GM20431 (cell line): ENCODE measurements at regions not wholly inside any gene's neighbourhood (a gene's known extent, or its start where the extent isn't known, plus 50 kb on each side); places are given as distances from the start of the nearest gene placed in this dataset.

ENCODE experiments used
- in situ Hi-C: fragments of 300-500 bp; cut with MseI, MboI; formaldehyde crosslinking; loops from one replicate; pipeline ENCODE4 v1.15.0; 2020; ENCODE audit warnings: low sequenced_read_pairs; ENCODE audit not compliant: unreplicated experiment

DNA sequence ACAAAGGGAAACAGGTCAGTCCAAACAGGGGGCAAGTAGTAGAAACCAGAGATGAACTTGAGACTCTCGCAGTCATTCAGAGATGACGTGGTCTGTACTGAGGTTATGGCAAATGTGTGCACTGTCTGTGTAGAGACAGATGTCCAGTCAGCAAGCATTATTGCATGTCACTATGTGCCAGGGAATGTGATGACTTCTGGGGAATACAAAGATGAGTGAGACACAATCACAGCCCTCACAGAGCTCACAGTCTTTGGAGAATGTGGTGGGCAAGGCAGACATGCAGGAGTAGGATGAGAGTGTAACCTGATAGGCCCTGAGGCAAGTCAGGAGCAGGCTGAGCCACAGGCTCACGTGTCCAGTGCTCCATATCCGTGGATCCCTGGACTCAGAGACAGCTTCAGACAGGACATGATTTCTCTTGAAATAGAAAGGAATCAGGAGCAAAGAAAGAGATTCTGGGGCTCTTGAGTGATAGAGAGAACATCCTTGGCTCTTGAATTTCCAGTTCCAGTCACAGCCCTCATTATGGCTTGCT lies 550.7 kb downstream of the ETS1 start:
- in situ Hi-C loops: loop anchor here (25.0 kb wide), 2 partner anchors 126 to 801 kb away; no protein-coding TSS in a partner anchor

GRCh38 chr11:128036006-128036405 lies 551.4 kb downstream of the ETS1 start:
- in situ Hi-C loops: loop anchor here (25.0 kb wide), 2 partner anchors 126 to 801 kb away; no protein-coding TSS in a partner anchor

GRCh38 chr11:128031538-128032134 lies 555.7 kb downstream of the ETS1 start:
- in situ Hi-C loops: loop anchor here (25.0 kb wide), 2 partner anchors 131 to 806 kb away; no protein-coding TSS in a partner anchor

- in situ Hi-C loops: loop anchor here (25.0 kb wide), 2 partner anchors 133 to 808 kb away; no protein-coding TSS in a partner anchor
Measured at GRCh38 chr11:128029219-128029722, 558.1 kb downstream of the ETS1 start.

DNA sequence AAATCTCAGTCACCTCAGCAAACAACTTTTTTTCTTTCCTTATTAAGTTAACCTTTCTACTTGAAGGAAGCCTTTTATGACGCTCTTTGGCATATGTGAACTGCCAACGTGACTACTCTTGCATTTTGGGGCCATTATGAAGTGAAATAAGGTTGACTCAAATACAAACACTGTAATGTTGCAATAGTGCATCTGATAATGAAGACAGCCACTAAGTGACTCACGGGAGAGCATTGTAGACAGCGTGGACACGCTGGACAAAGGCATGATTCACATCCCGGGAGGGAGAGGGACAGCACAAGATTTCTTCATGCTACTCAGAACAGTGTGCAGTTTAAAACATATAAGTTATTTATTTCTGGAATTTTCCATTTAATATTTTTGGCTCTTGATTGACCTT lies 560.8 kb downstream of the ETS1 start:
- in situ Hi-C loops: loop anchor here (25.0 kb wide), 2 partner anchors 136 to 811 kb away; no protein-coding TSS in a partner anchor

DNA sequence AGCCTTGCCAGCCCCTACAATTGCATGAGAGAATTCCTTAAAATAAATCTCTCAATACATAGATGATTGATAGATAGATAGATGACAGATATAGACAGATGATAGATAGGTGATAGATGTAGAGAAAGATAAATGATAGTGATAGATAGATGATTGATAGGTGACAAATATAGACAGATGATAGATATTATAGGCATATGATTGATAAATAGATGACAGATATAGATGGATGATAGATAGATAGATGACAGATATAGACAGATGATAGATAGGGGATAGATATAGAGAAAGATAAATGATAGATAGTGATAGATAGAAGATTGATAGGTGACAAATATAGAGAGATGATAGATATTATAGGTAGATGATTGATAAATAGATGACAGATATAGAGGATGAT lies 564.6 kb downstream of the ETS1 start:
- in situ Hi-C loops: no loop called here

DNA sequence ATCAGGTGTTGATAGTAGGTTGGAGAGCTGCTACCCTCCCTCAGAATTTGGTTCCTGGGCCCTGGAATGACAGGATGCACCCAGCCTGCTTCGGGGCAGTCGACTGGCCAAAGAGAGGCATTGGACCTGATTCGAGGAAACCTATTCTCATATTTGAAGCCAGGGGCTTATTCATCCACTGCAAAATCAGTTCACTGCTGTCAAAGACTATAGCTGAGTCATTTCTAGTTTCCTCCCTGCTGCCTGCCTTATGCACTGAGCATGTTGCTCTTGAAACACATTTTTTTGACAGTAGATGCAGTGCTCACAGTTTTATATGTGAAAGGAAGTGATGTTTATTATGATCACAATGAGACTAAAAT lies 565.4 kb downstream of the ETS1 start:
- in situ Hi-C loops: no loop called here

DNA sequence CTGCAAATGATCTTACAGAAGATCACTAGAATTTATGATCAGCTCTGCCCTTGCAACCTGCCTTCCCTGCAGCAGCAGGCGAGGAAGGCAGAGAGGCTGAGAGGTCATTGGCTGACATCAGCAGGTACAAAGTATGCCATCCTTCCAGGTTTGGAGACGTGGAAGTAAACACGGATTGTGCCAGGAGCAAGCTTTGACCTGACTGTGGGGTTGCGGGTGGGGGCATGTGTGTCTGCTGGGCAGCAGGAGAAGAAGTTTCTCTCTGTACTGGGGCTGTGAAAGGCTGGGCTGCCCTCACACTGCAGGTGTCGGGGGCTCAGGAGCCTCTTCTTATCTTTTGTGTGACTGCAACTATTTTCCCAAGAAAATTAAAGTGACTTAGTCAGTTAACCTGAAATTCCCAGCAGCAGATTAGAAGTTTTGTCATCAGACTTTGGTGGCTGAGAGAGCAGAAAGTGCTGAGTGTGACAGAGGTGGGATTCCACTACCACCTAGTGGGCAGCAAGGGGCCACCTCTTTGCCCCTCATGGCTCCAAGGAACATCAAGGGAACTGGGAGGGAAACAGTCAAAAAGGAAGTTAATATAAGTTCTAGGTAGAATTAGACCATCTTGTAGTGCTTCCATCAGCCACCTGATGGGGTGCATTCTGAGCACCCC lies 565.9 kb downstream of the ETS1 start:
- in situ Hi-C loops: no loop called here

GRCh38 chr11:128018692-128019091 lies 568.7 kb downstream of the ETS1 start:
- in situ Hi-C loops: no loop called here

GRCh38 chr11:128005562-128005961 lies 581.8 kb downstream of the ETS1 start:
- in situ Hi-C loops: no loop called here

- in situ Hi-C loops: no loop called here
Measured at GRCh38 chr11:127998421-127998820, 588.9 kb downstream of the ETS1 start.

DNA sequence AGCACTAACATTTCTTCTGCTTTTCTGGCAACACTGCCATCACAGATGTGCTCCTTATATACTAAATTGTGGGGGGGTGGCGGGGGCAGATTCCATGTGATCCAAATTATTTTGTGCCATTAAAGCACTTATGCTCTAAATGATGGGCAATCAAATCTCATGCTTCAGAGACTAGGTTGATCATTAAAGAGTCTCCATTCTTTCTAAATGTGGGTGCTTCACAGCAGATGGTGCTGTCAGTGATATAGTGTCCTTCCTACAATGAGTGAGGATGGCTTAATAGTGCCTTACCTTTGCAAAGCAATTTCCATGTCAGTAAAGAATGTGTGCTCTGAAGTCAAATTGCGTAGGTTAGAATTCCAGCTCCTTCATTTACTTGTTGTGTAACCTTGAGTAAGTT lies 589.8 kb downstream of the ETS1 start:
- in situ Hi-C loops: no loop called here

GRCh38 chr11:127996825-127997224 lies 590.5 kb downstream of the ETS1 start:
- in situ Hi-C loops: no loop called here

- in situ Hi-C loops: no loop called here
Measured at GRCh38 chr11:127995921-127996320, 591.4 kb downstream of the ETS1 start.

DNA sequence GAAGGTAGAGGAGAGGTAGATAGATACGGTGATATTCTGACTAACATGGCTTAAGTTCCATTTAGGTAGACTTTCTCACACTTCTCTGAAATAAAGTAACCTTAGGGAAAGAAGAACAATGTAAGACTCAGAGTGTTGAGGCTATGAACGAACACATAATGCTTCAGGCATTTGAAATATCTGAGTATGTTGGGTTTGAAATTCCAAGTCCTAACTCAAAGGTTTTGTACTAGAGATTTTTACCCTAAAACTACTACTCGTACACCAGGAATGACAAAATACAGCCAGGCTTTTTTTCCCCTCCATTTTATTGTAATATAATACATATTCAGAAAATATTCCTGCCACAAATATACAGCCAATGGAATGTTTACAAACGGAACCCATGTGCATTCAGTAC lies 592.6 kb downstream of the ETS1 start:
- in situ Hi-C loops: no loop called here

DNA sequence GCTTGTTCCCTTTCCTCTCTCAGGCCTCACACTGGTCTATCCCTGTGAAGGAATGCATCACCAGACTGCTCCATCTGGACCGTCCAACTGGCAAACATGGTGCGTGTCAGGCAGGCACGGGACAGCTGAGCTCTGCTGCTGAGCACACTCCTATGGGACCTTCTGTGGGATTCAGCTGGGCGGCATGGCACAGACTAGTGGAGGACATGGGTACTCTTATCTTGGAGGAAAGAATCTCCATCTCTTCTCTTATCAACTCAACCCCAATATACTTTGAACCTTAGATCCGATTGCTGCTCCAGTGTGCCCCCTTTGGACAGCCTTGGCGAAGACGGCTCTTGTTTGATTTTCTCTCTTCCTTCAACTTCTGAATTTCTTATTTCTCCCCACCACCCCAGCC lies 593.6 kb downstream of the ETS1 start:
- in situ Hi-C loops: no loop called here

- in situ Hi-C loops: no loop called here
Measured at GRCh38 chr11:127993281-127993680, 594.1 kb downstream of the ETS1 start.

DNA sequence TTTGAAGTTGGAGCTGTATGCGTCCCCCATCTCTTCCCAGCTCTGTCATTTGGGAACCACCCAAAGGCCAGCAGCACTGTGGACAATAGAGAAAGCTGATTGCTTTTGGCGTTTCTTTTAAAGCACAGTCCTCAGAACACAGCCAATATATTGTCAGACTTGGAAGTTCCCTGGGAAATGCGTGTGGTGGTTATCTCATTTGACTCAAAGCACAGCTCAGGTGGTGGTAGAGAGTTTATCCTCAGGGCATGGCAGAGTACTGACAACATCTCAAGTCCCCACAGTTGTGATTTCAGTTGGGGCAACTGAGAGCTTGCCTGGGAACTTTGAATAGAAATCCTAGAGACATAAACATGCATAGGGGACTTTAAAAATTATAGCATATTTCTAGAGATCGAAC lies 601.3 kb downstream of the ETS1 start:
- in situ Hi-C loops: no loop called here

- in situ Hi-C loops: no loop called here
Measured at GRCh38 chr11:127972816-127973215, 614.5 kb downstream of the ETS1 start.

DNA sequence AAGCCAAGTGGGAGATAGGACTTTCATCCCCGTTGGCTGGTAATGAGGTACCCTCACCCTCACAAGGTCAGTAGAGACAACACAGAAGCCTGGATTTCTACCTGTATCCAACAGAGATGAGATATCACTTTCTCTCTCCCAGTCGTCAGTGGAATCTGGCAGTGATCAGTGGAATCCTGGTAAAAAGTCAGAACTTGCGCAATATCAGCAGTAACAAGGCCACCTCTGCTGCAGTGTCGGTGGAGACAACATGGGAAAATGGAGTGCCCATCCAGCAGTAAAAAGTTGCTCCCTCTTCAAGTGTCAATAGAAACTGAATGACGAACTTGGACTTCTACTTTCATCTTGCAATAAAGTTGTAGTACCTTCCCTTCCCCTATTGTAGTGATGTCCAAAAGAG lies 615.9 kb downstream of the ETS1 start:
- in situ Hi-C loops: no loop called here

DNA sequence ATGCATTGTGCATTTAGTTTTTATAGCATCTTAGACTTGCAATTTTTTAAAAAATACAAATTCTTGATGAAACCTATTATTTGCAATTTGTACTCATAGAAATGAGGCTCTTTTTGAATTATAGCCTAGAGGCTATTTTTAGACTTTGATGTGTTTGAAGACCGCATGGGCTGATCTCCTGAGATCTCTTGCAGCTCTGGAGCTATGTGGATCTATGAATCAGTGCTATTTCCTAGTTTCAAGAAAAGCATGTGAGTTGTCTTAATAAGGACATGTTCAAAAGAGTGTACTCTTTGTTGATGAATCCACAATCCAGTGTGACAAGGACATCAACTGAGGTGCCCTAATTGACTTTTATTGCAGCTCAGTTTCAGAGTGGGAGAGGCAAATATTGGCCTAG lies 620.5 kb downstream of the ETS1 start:
- in situ Hi-C loops: no loop called here
